GM19328 (cell line): ENCODE measurements at regions not wholly inside any gene's neighbourhood (a gene's known extent, or its start where the extent isn't known, plus 50 kb on each side); places are given as distances from the start of the nearest gene placed in this dataset.

Experiments used
- ATAC-seq: cut with Tn5 transposase; IDR thresholded peaks from one replicate; pipeline ENCODE4 v1.9.1; 2021; ENCODE audit warnings: mild to moderate bottlenecking, moderate library complexity; ENCODE audit not compliant: unreplicated experiment

DNA sequence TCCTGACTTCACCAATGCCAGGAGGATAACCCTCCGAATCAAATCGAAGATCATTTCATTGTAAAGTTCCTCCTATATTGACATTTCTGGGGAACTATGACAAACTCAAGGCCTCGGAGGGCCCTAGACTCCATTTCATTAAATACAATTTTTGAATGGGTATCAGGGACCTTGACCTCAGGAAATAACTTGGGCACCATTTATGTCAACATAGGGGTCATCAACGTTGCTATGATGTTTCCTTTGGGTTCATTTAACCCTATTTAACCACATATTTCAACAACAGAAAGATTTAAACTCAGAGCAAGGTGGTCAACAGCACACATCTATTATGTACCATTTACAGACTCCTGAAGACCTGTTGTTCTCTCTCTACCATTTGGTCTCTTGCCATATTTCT is 395.1 kb downstream of the TRIML1 start:
- ATAC-seq: no peak

DNA sequence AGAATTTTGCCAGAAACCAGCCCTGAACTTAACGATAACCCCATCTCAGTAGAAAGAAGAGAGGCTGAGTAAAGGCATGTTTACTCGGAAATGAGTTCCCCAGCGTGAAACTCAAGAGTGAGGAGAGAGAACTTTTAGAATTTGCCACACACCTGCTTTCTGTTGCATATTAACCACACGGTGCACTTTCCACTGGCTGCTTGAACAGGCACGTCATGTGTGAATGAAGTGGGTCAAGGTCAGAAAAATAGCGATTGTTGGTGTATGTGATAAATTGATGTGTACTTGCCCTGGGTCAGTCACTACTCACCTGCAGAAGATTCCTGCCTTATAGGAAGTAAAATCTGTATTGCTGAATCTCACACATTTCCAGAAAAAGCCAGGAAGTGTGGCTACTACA is 395.7 kb downstream of the TRIML1 start:
- no peak for ATAC-seq

DNA sequence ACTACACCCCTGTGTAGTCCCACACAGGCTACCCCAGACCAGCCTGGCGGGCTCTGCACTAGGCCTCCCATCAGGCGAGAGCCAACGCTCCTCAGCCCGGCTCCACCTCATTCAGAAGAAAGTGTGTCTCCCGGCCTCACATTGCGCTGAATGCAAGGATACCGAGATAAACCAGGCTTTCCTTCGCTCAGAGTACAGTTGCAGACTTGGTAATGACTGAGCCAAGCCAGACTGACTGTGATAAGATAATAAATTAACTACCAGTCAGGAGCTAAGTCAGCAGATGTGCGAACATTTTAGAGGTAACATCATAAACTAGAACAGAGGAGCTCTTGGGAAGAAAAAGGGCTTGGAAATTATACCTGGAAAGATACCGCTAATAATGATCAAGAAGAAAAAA is 397.6 kb downstream of the TRIML1 start:
- no peak for ATAC-seq

DNA sequence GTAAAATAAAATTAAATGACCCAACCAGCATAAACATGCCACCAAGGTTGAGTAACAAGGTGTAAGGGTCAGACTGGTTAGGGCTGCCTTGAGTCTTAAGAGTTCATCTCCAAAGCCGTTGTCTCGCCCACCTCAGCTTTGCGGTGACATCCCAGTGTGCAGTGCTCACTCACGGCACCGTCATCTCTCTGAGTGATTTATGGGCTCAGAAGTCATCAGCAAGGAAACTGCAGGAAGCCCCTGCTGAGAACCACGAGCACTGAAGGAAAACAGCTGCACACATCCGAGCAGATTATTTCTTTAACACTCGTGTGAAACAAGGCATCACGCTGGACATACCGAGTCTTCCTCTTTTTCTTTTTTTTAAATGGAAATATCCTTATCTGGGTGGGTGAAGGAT is 411.1 kb downstream of the TRIML1 start:
- ATAC-seq: no peak

DNA sequence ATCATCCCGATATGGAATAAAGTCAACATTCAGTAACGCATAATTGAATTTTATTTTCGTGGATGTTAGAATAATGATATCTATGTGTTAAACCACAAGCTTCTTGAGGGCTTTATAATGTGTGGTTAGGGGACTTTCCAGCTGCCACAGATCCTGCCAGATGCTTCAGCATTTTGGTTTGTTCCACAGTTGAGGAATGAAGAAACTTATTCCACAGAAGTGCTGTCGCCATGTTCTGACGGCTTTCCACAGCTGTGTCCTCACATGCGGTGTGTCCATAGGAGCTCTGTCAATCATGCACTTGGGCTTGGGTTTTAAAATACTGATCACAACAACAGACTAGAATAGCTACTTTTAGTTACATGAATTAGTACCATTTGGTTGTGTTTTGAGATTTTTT is 411.9 kb downstream of the TRIML1 start:
- ATAC-seq: no peak

DNA sequence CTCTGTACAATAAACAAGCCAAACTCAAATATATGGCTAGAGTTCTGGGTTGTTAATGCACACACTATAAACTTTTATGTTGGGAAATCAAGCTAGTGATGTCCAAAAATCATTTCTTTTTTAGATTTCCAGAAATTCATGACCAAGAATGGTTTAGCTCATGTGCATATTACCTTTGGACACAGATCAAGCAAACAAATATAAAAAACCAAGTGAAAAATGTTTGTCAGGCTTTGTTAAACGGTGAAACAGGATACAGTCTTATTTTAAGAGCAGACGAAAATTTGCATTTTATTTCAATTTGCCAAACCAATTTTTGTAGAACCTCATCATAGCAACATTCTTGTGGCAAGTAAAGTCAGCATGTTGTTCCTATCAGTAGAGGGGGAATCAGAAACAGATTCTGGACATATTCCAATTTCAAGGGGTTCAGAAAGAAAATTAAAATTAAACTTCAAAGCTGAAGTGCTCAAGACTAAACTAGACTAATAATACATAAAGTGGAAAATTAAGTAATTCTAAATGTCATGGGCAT is 413.6 kb downstream of the TRIML1 start:
- ATAC-seq: no peak

DNA sequence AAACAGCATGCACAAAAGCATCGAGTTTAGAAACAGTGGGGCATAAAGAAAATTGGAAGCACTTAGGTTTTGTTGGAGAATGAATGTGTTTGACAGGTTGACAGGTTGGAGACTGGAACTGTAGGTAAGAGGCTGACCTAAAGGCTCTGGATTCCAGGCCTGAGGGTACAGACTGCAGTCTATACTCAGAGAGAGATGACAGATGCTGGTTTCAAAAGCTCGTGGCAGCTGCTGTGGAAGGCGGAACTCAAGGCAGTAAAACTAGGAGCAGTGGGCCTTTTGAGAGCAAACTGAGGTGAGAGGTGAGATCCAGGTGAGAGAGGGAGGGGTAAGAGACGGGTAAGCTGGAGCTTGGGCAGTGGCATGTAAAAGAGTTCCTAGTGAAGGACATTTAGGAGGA is 415.2 kb downstream of the TRIML1 start:
- ATAC-seq: no peak

DNA sequence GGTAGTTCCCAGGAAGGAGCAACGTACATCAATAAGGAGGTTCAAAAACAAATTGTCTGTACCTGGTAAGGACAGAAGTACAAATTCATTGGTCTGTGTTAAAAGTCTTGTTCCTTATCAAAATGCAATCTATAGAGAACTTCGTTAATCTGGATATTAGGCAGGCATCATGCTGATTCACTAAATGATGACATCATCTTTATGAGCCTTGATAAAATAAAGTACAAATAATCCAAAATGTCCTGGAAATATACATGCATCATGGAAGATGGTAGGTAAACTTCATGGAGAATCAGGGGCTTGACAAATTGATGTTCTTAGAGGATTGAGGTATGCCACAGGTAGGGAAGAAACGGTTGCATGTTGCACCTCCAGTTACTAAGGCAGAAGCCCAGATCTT is 433.9 kb downstream of the TRIML1 start:
- ATAC-seq: no peak

DNA sequence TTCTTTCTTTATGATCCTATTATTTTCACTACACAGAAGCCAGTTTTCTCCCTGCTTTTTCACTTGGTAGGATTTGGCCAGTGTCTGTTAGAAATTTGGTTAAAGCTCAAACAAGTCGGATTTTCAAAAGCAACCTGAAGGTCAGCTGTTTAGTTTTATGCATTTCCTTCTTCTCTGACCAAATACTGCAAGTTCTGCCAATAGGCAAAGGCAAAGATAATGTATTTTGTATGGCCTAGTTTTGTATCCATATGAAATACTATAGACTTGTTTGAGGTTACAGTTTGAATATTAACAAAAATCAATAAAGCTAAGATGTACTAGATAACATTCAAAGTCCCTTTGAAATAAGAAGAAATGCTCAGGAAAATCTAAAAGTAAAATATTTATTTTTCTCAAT is 439.4 kb downstream of the TRIML1 start:
- no peak for ATAC-seq

DNA sequence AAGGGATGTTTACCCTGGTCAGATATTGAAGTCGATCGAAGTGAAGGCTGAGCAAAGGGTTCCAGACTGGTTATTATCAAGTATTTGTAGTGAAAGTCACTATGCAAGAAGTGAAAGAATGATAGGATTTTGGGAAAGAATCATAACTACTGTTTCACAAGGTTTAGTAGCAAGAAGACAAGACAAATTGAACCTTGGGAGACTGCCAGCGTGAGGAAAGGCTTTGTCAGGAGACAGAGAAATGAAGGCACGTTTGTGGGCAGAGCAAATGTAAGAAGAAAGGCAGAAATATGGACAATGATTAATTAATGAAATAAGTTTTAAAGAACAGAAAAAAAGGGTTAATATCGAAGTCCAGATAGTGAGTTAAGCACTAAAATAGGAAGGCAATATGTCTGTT is 456.8 kb downstream of the TRIML1 start:
- ATAC-seq: no peak

DNA sequence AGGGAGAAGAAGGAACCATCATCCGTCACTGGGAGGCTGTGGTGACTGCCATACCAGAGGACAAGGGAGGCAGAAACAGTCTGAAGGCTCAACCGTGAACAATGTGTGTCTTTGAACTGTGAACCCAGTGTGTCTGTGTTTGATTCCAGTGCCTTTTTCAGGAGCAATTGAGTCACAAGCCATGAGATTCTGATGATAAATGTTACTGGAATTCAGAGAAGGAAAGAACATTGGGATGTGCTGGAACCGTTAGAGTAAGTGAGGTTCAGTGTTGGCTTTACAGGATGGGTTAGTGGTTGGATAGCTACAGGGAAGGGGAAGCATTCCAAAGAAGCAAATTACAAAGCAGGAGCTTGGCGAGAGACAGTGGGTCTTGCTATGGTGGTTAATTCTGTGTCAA is 464.4 kb downstream of the TRIML1 start:
- ATAC-seq: no peak

DNA sequence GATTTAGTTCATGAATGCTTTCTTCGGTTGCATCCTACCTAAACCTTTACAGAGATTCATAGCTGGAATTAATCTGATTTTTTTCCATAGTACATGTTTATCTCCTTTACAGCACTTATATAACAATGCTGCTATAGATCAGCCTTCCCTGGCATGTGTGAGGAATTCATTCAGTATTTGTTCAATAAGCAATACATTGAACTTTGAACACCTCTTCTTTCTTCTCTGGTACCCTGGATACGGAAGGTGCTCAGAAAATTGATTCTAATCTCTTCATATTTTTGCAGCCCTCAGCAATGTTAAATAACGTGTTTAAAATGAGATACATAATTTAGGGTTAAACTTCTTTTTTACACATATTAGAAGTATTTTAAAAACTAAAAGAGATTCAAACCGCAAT is 467.4 kb downstream of the TRIML1 start:
- no peak for ATAC-seq

DNA sequence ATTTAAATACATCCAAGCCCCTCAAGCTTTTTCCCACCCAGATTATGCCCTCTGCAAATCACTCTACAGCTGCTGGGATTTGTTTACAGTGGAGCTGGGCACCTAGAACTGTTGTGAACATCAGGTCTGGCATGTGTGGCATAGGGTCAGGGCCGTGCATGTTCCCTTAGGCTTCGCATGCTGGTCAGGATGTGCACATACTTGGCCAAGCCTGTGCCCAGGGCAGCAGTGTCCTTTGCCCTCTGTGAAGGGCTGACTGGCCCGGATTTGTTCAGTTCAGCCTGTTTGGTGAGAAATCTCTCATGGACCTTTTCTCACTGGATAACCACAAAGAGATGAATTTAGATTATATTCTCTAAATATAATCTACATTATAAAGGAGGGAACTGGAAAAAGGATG is 471.9 kb downstream of the TRIML1 start:
- no peak for ATAC-seq

DNA sequence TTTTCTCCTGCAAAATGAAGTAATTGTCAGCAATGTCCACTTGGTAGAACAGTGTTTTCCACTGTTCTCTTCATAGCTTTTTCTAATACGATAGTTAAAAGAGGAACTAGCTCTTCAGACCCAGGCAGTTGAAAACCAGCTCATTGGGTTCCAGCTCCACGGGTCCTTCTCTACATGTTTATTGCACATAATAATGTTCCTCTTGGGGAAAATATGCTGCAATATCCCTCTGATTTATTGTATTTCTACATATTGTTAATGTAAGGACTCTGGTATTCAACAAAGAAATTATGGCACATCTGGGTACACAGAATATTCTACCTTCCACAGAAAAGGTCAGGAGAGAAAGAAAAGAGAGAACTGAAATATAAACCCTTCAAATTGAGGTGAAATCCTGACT is 473.4 kb downstream of the TRIML1 start:
- no peak for ATAC-seq

DNA sequence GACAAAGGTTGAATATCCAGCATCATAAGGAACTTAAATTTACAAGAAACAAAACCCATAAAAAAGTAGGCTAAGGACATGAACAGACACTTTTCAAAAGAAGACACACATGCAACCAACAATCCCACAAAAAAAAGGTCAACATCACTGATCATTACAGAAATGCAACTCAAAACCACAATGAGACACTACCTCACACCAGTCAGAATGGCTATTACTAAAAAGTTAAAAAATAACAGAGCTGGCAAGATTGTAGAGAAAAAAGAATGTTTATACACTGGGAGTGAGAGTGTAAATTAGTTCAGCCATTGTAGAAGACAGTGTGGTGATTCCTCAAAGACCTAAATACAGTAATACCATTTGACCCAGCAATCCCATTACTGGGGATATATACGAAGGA is 474.7 kb downstream of the TRIML1 start:
- no peak for ATAC-seq

DNA sequence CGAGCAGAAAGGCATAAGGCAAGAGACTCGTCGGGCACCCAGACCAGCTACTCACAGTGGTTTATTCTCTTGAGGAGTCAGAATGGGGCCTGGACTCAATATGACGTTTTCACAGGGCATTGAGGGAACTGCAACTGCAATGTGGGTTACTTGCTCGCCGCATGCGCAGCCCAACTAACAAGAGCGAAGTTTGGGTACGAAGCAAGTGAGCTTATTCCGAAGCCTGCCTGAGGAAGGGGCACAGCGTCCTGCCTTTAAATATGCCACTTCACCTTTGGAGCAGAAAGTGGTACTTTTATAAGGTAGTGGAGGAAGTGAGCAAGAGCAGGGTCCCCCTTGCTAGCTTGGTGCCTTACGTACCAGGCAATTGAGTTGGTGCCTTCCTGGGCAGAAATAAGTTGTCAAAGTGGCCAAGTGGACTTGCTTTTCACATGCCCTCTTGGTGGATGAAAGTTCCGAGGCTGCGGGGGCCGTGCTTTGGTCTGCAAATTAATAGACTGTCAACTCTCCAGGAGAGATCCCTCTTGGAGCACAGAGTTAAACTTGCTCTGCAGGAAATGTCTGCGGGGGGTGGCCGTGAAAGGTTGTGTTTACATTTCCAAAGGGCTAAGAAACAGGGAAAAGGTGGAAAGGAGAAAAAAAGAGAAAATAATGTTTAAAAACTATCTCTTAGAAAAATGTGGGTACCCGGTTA is 480.4 kb downstream of the TRIML1 start:
- no peak for ATAC-seq

DNA sequence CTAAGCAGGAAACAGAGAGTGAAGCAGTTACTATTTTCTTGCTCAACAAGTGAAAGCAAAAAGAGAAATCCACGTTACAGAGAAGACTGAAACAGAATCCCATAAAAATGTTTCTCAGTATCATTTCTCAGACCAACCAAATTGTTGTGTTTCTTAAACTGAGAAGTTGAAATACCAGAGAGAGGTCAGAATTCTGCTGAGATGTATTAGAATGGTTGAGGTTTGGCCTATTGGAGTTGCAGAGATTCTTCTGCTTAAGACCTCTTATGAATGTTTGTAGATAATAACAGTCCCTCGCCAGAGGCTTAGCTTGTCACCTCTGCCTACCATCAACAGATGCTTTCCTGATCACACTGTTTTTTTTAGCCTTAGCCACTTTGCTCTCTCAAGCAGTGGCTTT is 481.4 kb downstream of the TRIML1 start:
- no peak for ATAC-seq

DNA sequence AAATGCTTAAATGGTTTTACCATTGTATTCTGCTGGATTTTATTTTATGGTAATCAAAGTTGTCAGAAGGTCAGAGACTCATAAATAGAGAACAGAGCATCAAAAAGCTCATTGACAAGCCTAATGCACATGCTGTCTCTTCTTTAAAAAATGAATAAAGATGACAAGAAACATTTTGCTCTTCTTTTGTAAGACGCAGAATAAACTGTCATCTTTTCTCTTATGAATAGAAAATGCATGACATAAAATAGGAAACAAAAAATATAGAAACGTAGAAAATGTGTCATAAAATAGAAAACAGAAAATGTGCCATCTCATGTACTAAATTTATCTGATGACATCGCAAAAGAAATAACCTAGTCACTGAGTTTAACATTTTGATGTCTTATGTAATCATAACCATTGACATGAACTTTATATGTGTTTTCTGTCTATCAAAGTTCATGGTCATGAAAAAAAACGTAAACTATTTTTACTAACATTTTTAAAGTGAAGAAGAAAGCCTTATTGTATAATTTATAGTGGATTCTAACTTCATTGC is 484.1 kb downstream of the TRIML1 start:
- ATAC-seq: no peak

DNA sequence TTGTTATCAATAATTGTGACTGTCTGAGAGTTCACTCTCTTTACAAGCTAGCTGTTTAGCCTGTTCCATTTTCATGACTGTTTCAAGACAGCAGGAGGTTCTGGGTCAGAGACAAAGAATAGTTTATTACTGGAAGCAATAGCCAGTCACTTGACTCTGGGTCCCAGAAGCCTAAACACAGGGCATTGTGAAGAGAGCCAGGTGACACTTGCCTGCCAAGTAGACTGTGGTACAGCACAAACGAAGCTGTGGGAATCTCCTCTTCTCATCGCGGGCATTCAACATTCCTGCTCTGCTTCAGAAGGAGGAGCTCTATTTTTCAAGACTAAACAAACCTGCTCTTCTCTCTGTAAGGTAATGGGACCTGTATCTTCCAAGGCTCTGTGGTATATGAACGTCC is 485.1 kb downstream of the TRIML1 start:
- ATAC-seq: no peak

DNA sequence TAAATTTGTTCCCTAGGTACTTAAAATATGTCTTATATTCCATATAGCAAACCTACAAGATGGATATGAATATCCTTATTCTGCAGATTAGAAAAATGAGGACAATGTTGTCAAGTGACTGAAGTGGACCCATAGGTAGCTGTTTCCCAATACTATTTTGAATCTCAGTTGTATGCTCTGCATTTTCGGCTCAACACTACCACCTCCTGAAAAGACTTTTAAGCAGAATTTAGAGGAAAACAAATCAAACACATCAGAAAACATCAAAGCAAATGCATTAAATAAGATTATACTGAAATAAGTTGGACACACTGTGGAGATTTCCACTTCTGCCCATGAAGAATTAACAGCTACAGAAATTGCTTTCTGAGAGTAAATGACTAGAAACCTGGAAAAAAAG is 488.7 kb downstream of the TRIML1 start:
- no peak for ATAC-seq

DNA sequence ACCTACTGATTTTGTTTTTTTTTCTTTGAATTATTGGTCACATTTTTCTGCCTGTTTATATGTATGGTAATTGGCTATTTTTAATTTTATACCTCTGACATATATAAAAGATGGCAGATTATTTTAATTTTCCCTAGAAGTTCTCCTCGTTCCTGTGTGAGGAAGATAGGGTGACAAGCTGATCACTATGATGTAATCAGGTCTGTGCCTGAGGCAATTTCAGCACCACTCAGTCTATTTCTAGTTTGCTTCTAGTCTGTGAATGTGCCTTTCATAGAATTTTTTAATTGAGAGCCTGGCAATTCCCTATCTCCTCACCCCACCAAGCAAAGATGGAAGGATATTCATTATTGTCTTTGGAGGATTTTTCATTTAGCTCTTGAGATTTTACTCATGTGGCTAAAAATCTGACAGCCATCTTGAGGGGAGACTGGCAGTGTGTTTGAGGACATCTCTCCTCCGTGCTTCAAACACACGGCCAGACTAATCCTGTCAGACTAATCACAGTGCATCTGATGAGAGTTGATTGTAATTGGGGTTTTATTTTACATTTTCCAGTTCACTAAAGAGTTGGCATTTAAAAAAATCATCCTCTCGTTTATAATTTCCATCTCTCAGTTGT is 500.3 kb downstream of the TRIML1 start:
- ATAC-seq: no peak

DNA sequence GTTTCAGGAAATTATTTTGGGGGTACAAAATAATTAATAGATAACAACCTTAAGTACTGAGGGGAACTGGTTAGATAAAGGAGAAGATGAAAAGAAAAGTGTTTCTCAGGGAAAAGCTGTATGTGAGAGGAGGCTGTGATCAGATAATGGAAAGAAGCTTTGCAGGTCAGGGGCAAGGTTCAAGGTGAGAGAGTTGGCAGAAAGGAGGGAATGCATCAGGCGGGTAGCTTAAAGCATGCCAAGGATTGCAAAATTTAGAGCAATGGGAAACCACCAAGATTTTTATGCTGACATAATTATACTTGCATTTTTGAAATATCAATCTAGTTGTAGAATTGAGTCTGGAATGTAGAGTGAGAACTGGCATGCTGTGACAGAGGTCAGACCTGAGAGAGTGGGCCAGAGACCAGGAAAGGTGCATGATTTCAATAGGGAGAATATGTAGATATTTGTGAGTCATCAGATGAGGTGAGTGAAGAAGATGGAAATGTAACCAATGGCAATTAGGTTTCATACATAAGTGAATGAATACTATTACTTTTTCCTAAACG is 508.7 kb downstream of the TRIML1 start:
- no peak for ATAC-seq
